ENCODE measurements at regions not wholly inside any gene's neighbourhood (a gene's known extent, or its start where the extent isn't known, plus 50 kb on each side); places are given as distances from the start of the nearest gene placed in this dataset.

- TF ChIP-seq SUZ12 (IDR thresholded peaks at IDR 0.05; ENCODE audit: extremely low read depth, insufficient read depth, insufficient read length) (no peak), ZNF274 (IDR thresholded peaks at IDR 0.05; ENCODE audit: low read depth, low read length) (no peak), YY1 (IDR thresholded peaks at IDR 0.05; ENCODE audit: insufficient read depth, insufficient read length) (no peak)
These were observed 494.9 kb upstream of the PODXL start for GRCh38 chr7:132051311-132051710.

Measured in NT2/D1 (cell line).